SK-N-SH (cell line): ENCODE measurements at regions not wholly inside any gene's neighbourhood (a gene's known extent, or its start where the extent isn't known, plus 50 kb on each side); places are given as distances from the start of the nearest gene placed in this dataset.

Experiments
- NFIC ChIP-seq: IDR thresholded peaks from 2 replicates; pipeline ENCODE4 v1.4.0; 2012; ENCODE audit warnings: borderline replicate concordance
- RCOR1 ChIP-seq: fragments of 150-350 bp; IDR thresholded peaks from 2 replicates; pipeline ENCODE4 v1.6.1; 2017; ENCODE audit warnings: antibody characterized with exemption, low read length
- SIN3A ChIP-seq: IDR thresholded peaks from 2 replicates; pipeline ENCODE4 v1.6.1; 2012; ENCODE audit warnings: low read depth, mild to moderate bottlenecking, low read length, moderate library complexity, borderline replicate concordance
- TAF1 ChIP-seq: IDR thresholded peaks from 2 replicates; pipeline ENCODE4 v1.6.1; 2012; ENCODE audit warnings: low read depth, mild to moderate bottlenecking, low read length, moderate library complexity, borderline replicate concordance
- TF ChIP-seq, protein P1 (sequence below): fragments of 200-600 bp; sonication (generic); IDR thresholded peaks from 2 replicates; pipeline ENCODE4 v1.6.1; 2017; ENCODE audit warnings: antibody characterized with exemption, mild to moderate bottlenecking, moderate library complexity
- TF ChIP-seq, protein P2 (sequence below): IDR thresholded peaks from 2 replicates; pipeline ENCODE4 v1.6.1; 2012; ENCODE audit warnings: mild to moderate bottlenecking, low read depth, low read length, moderate library complexity
- TF ChIP-seq, protein P3 (sequence below): IDR thresholded peaks from 2 replicates; pipeline ENCODE4 v1.4.0; 2012; ENCODE audit warnings: low read depth

DNA sequence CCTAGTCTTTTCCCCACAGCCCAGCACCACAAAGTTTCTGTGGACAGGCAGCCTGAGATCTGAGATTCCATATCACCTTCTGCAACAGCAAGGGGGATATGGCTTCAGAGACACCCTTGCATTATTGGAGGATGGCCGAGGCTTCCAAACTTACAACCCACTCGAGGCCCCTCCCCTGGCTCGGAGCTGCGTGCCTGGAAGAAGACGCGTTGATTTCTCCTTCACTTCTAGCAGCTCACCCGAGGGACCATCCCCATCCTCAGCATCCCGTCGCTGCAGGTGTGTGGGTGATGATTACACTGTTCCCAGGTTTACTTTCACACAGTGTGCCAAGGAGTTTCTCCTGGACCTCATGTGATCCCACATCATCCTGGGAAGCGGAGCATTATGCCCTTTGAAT is 277.9 kb downstream of the MATN1 start:
- TF ChIP-seq, protein P1, sequence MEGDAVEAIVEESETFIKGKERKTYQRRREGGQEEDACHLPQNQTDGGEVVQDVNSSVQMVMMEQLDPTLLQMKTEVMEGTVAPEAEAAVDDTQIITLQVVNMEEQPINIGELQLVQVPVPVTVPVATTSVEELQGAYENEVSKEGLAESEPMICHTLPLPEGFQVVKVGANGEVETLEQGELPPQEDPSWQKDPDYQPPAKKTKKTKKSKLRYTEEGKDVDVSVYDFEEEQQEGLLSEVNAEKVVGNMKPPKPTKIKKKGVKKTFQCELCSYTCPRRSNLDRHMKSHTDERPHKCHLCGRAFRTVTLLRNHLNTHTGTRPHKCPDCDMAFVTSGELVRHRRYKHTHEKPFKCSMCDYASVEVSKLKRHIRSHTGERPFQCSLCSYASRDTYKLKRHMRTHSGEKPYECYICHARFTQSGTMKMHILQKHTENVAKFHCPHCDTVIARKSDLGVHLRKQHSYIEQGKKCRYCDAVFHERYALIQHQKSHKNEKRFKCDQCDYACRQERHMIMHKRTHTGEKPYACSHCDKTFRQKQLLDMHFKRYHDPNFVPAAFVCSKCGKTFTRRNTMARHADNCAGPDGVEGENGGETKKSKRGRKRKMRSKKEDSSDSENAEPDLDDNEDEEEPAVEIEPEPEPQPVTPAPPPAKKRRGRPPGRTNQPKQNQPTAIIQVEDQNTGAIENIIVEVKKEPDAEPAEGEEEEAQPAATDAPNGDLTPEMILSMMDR: no peak
- TF ChIP-seq TAF1 (no peak), NFIC (no peak), RCOR1 (no peak), SIN3A (no peak)
- TF ChIP-seq, protein P2, sequence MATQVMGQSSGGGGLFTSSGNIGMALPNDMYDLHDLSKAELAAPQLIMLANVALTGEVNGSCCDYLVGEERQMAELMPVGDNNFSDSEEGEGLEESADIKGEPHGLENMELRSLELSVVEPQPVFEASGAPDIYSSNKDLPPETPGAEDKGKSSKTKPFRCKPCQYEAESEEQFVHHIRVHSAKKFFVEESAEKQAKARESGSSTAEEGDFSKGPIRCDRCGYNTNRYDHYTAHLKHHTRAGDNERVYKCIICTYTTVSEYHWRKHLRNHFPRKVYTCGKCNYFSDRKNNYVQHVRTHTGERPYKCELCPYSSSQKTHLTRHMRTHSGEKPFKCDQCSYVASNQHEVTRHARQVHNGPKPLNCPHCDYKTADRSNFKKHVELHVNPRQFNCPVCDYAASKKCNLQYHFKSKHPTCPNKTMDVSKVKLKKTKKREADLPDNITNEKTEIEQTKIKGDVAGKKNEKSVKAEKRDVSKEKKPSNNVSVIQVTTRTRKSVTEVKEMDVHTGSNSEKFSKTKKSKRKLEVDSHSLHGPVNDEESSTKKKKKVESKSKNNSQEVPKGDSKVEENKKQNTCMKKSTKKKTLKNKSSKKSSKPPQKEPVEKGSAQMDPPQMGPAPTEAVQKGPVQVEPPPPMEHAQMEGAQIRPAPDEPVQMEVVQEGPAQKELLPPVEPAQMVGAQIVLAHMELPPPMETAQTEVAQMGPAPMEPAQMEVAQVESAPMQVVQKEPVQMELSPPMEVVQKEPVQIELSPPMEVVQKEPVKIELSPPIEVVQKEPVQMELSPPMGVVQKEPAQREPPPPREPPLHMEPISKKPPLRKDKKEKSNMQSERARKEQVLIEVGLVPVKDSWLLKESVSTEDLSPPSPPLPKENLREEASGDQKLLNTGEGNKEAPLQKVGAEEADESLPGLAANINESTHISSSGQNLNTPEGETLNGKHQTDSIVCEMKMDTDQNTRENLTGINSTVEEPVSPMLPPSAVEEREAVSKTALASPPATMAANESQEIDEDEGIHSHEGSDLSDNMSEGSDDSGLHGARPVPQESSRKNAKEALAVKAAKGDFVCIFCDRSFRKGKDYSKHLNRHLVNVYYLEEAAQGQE: no peak
- TF ChIP-seq, protein P3, sequence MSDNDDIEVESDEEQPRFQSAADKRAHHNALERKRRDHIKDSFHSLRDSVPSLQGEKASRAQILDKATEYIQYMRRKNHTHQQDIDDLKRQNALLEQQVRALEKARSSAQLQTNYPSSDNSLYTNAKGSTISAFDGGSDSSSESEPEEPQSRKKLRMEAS: no peak
